SK-N-SH treated with all-trans-retinoic acid at 6 μM for 48 hours (cell line): ENCODE measurements at regions not wholly inside any gene's neighbourhood (a gene's known extent, or its start where the extent isn't known, plus 50 kb on each side); places are given as distances from the start of the nearest gene placed in this dataset.

Source experiments
- ARNTL ChIP-seq: fragments of 450-650 bp; formaldehyde crosslinking; IDR thresholded peaks from 2 replicates; pipeline ENCODE4 v1.5.0; 2020; ENCODE audit warnings: low read depth, mild to moderate bottlenecking, moderate library complexity, borderline replicate concordance
- GLIS3 ChIP-seq: fragments of 250-450 bp; sonication (Bioruptor Pico); IDR thresholded peaks from 2 replicates; pipeline ENCODE4 v1.5.0; 2020; ENCODE audit warnings: mild to moderate bottlenecking, moderate library complexity
- OSR1 ChIP-seq: fragments of 250-450 bp; sonication (Bioruptor Pico); IDR thresholded peaks from 2 replicates; pipeline ENCODE4 v1.8.0; 2022; ENCODE audit warnings: moderate library complexity, mild to moderate bottlenecking, inconsistent platforms
- PATZ1 ChIP-seq: fragments of 250-450 bp; sonication (Bioruptor Pico); IDR thresholded peaks from 2 replicates; pipeline ENCODE4 v1.8.0; 2020; ENCODE audit warnings: mild to moderate bottlenecking, moderate library complexity, borderline replicate concordance
- SNAI2 ChIP-seq: fragments of 250-450 bp; sonication (Bioruptor Pico); IDR thresholded peaks from 2 replicates; pipeline ENCODE4 v1.5.0; 2020; ENCODE audit warnings: mild to moderate bottlenecking, moderate library complexity
- ZNF8 ChIP-seq: fragments of 450-650 bp; formaldehyde crosslinking; IDR thresholded peaks from 2 replicates; pipeline ENCODE4 v1.5.0; 2020; ENCODE audit warnings: mild to moderate bottlenecking, moderate library complexity
- TF ChIP-seq, protein P1 (sequence below): fragments of 250-450 bp; sonication (Bioruptor Pico); IDR thresholded peaks from 2 replicates; pipeline ENCODE4 v1.5.0; 2020; ENCODE audit warnings: mild to moderate bottlenecking, moderate library complexity

DNA sequence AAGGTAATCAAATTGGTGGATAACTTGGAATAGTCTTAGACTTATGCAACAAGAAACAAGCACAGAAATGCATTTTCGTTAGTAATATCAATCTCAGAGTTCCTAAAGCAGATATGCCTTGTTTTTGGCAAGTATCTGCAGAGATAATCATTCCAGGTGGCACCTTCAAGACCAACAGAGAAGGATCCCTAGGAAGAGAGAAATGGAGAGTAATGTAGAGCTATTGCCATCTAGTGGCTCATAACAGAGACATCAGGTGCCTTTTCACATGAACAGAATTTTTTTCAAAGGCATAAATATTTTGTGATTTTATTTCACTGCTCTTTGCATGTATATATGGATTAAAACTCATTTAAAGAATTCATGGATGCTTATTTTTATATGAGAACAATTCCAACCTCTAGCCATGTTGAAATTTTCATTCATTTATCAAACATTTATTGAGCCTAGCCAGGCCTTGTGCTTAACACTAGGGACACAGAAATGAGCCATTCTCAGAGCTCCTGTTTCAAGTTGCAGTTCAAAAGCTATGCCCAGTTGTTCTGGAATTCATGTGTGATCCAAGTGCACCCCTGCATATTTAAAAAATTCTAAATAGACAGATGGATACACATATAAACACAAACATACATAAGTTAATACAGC lies 117.5 kb upstream of the OR13F1 start:
- TF ChIP-seq, protein P1, sequence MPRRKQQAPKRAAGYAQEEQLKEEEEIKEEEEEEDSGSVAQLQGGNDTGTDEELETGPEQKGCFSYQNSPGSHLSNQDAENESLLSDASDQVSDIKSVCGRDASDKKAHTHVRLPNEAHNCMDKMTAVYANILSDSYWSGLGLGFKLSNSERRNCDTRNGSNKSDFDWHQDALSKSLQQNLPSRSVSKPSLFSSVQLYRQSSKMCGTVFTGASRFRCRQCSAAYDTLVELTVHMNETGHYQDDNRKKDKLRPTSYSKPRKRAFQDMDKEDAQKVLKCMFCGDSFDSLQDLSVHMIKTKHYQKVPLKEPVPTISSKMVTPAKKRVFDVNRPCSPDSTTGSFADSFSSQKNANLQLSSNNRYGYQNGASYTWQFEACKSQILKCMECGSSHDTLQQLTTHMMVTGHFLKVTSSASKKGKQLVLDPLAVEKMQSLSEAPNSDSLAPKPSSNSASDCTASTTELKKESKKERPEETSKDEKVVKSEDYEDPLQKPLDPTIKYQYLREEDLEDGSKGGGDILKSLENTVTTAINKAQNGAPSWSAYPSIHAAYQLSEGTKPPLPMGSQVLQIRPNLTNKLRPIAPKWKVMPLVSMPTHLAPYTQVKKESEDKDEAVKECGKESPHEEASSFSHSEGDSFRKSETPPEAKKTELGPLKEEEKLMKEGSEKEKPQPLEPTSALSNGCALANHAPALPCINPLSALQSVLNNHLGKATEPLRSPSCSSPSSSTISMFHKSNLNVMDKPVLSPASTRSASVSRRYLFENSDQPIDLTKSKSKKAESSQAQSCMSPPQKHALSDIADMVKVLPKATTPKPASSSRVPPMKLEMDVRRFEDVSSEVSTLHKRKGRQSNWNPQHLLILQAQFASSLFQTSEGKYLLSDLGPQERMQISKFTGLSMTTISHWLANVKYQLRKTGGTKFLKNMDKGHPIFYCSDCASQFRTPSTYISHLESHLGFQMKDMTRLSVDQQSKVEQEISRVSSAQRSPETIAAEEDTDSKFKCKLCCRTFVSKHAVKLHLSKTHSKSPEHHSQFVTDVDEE (CRISPR knock-in tag) = no peak
- TF ChIP-seq PATZ1 (CRISPR knock-in tag) (no peak), ARNTL (CRISPR knock-in tag) (no peak), ZNF8 (CRISPR knock-in tag) (no peak), GLIS3 (CRISPR knock-in tag) (no peak), OSR1 (CRISPR knock-in tag) (no peak), SNAI2 (CRISPR knock-in tag) (no peak)
